Glutamatergic neuron (in vitro differentiated cells): ENCODE measurements at regions not wholly inside any gene's neighbourhood (a gene's known extent, or its start where the extent isn't known, plus 50 kb on each side); places are given as distances from the start of the nearest gene placed in this dataset.
"Not testable (repeated sequence)": the region's sequence is repeated elsewhere in the genome, so short reads cannot be mapped to it uniquely, and the experiment has no call there.

Source experiments
- DNase-seq: peaks from one replicate; pipeline ENCODE4 v3.0.0; 2022
- H3K27ac Mint-ChIP-seq: one replicate; pipeline ENCODE4 v1.8.0; 2020; ENCODE audit warnings: mild to moderate bottlenecking, mixed read lengths, inconsistent platforms; ENCODE audit not compliant: unreplicated experiment
- H3K27me3 Mint-ChIP-seq: one replicate; pipeline ENCODE4 v1.8.0; 2020; ENCODE audit warnings: mild to moderate bottlenecking, moderate library complexity, mixed read lengths, inconsistent platforms; ENCODE audit not compliant: unreplicated experiment
- H3K36me3 Mint-ChIP-seq: one replicate; pipeline ENCODE4 v1.8.0; 2020; ENCODE audit warnings: mild to moderate bottlenecking, mixed read lengths, inconsistent platforms; ENCODE audit not compliant: unreplicated experiment
- H3K4me1 Mint-ChIP-seq: one replicate; pipeline ENCODE4 v1.8.0; 2020; ENCODE audit warnings: mild to moderate bottlenecking, low read depth, mixed read lengths, inconsistent platforms; ENCODE audit not compliant: unreplicated experiment
- H3K4me3 Mint-ChIP-seq: one replicate; pipeline ENCODE4 v1.8.0; 2020; ENCODE audit warnings: mild to moderate bottlenecking, mixed read lengths, inconsistent platforms; ENCODE audit not compliant: unreplicated experiment
- H3K9me3 Mint-ChIP-seq: one replicate; pipeline ENCODE4 v1.8.0; 2020; ENCODE audit warnings: mild to moderate bottlenecking, moderate library complexity, mixed read lengths, inconsistent platforms; ENCODE audit not compliant: unreplicated experiment
- CTCF ChIP-seq: fragments of 200-600 bp; sonication (generic); IDR thresholded peaks from one replicate; pipeline ENCODE4 v1.5.0; 2021; ENCODE audit not compliant: partially characterized antibody, unreplicated experiment

GRCh38 chr9:102253099-102253498, 514.7 kb upstream of the GRIN3A start:
- TF ChIP-seq CTCF = no peak
- no peak for DNase-seq
- Mint-ChIP-seq H3K4me1 (no peaks in the 10 kb centered on the region), H3K9me3 (no peaks in the 10 kb centered on the region), H3K27me3 (no peaks in the 10 kb centered on the region), H3K36me3 (no peaks in the 10 kb centered on the region), H3K4me3 (no peak overlapping the region), H3K27ac (no peak overlapping the region)

- no peak for DNase-seq
- no peaks in the 10 kb centered on the region for H3K36me3 Mint-ChIP-seq
- no peak overlapping the region for H3K27ac Mint-ChIP-seq
- no peaks in the 10 kb centered on the region for H3K9me3 Mint-ChIP-seq
- no peaks in the 10 kb centered on the region for H3K27me3 Mint-ChIP-seq
- no peak for TF ChIP-seq CTCF
- H3K4me3 Mint-ChIP-seq = no peak overlapping the region
- no peaks in the 10 kb centered on the region for H3K4me1 Mint-ChIP-seq
Measured at GRCh38 chr9:102244916-102245315, 506.5 kb upstream of the GRIN3A start.

- no peak overlapping the region for H3K27ac Mint-ChIP-seq
- no peaks in the 10 kb centered on the region for H3K4me1 Mint-ChIP-seq
- H3K9me3 Mint-ChIP-seq = no peaks in the 10 kb centered on the region
- no peaks in the 10 kb centered on the region for H3K27me3 Mint-ChIP-seq
- no peak overlapping the region for H3K4me3 Mint-ChIP-seq
- no peak for TF ChIP-seq CTCF
- no peak for DNase-seq
- H3K36me3 Mint-ChIP-seq = no peaks in the 10 kb centered on the region
Measured at GRCh38 chr9:102237520-102237919, 499.1 kb upstream of the GRIN3A start.

GRCh38 chr9:102237094-102237493, 498.6 kb upstream of the GRIN3A start:
- DNase-seq = no peak
- H3K27me3 Mint-ChIP-seq = no peaks in the 10 kb centered on the region
- no peaks in the 10 kb centered on the region for H3K36me3 Mint-ChIP-seq
- H3K27ac Mint-ChIP-seq = no peak overlapping the region
- no peak for TF ChIP-seq CTCF
- H3K9me3 Mint-ChIP-seq = no peaks in the 10 kb centered on the region
- no peaks in the 10 kb centered on the region for H3K4me1 Mint-ChIP-seq
- no peak overlapping the region for H3K4me3 Mint-ChIP-seq

GRCh38 chr9:102227416-102227815, 489.0 kb upstream of the GRIN3A start:
- H3K4me1 Mint-ChIP-seq, H3K4me3 Mint-ChIP-seq, H3K27me3 Mint-ChIP-seq, H3K27ac Mint-ChIP-seq, H3K9me3 Mint-ChIP-seq, H3K36me3 Mint-ChIP-seq, DNase-seq: not testable (repeated sequence)
